H1 (cell line): ENCODE measurements at regions not wholly inside any gene's neighbourhood (a gene's known extent, or its start where the extent isn't known, plus 50 kb on each side); places are given as distances from the start of the nearest gene placed in this dataset.

Experiments used
- CTCF ChIA-PET: fragments of 300-600 bp; sonication (Branson Sonifier 250); formaldehyde crosslinking; loops from one replicate; lab custom pipeline; 2021; ENCODE audit not compliant: partially characterized antibody; lab: Charles Lee
- POLR2A ChIA-PET: fragments of 300-600 bp; sonication (Branson Sonifier 250); formaldehyde crosslinking; loops from one replicate; lab custom pipeline; 2021; ENCODE audit warnings: inconsistent platforms; ENCODE audit not compliant: partially characterized antibody; lab: Charles Lee
- DNase-seq, 2 experiments: peaks; one replicate each; pipeline versions ENCODE4 v3.0.0 to v3.0.0-alpha.2; 2010 to 2022; ENCODE audit warnings: low spot score in 2 of 2, low read depth in 1 of 2, mixed read lengths in 1 of 2
- FAIRE-seq: peaks from 2 replicates; lab custom pipeline; 2011; peaks lifted over from hg19 to GRCh38; lab: Jason Lieb, UNC
- H2AFZ ChIP-seq: 2 replicates; pipeline ENCODE4 v1.8.1; 2012; ENCODE audit warnings: low read length, inconsistent platforms
- H2AK5ac ChIP-seq: 2 replicates; pipeline ENCODE4 v1.6.1; 2013; ENCODE audit warnings: low read depth, low read length
- H2BK120ac ChIP-seq: replicated peaks from 2 replicates; pipeline ENCODE3; 2013; ENCODE audit warnings: low read depth, low read length, inconsistent platforms
- H2BK12ac ChIP-seq: 2 replicates; pipeline ENCODE4 v1.6.1; 2013; ENCODE audit warnings: low read depth, low read length
- H2BK15ac ChIP-seq: 2 replicates; pipeline ENCODE4 v1.6.1; 2013; ENCODE audit warnings: low read length
- H2BK20ac ChIP-seq: 2 replicates; pipeline ENCODE4 v1.6.1; 2013; ENCODE audit warnings: low read length
- H2BK5ac ChIP-seq: 2 replicates; pipeline ENCODE4 v1.6.1; 2013; ENCODE audit warnings: low read depth, low read length
- H3K14ac ChIP-seq: 2 replicates; pipeline ENCODE4 v1.6.1; 2013; ENCODE audit warnings: inconsistent platforms; ENCODE audit not compliant: insufficient read length
- H3K18ac ChIP-seq: 2 replicates; pipeline ENCODE4 v1.6.1; 2013; ENCODE audit warnings: low read length; ENCODE audit errors: extremely low read depth
- H3K23ac ChIP-seq: 2 replicates; pipeline ENCODE4 v1.6.1; 2013; ENCODE audit warnings: inconsistent platforms; ENCODE audit not compliant: insufficient read length
- H3K23me2 ChIP-seq: 2 replicates; pipeline ENCODE4 v1.6.1; 2013; ENCODE audit warnings: low read depth, low read length
- H3K27ac ChIP-seq: 2 replicates; pipeline ENCODE4 v1.6.1; 2011; ENCODE audit warnings: low read depth, low read length, inconsistent platforms
- H3K27me3 ChIP-seq, 4 experiments: replicated peaks in 1 of 4; 1 replicate in 1 of 4; 2 replicates in 3 of 4; pipeline versions ENCODE4 v1.6.1 to v1.8.1; 2011 to 2013; ENCODE audit warnings: low read length in 3 of 4, mild to moderate bottlenecking in 3 of 4, inconsistent platforms in 2 of 4, mixed read lengths in 2 of 4, moderate library complexity in 1 of 4; ENCODE audit not compliant: control insufficient read depth in 3 of 4, insufficient read depth in 3 of 4; ENCODE audit errors: extremely low read depth in 1 of 4
- H3K36me3 ChIP-seq, 4 experiments: 2 replicates each; pipeline versions ENCODE4 v1.6.1 to v1.8.1; 2011 to 2013; ENCODE audit warnings: mild to moderate bottlenecking in 4 of 4, low read length in 3 of 4, moderate library complexity in 2 of 4, control low read depth in 1 of 4, inconsistent platforms in 1 of 4; ENCODE audit not compliant: insufficient read depth in 4 of 4, control insufficient read depth in 2 of 4
- H3K4ac ChIP-seq: replicated peaks from 2 replicates; pipeline ENCODE3; 2013; ENCODE audit warnings: low read length, low read depth, mixed read lengths, inconsistent platforms; ENCODE audit not compliant: insufficient read length
- H3K4me1 ChIP-seq, 4 experiments: replicated peaks in 1 of 4; 1 replicate in 1 of 4; 2 replicates in 3 of 4; pipeline versions ENCODE4 v1.6.1 to v1.8.1; 2011 to 2013; ENCODE audit warnings: low read length in 3 of 4, inconsistent platforms in 2 of 4, mixed read lengths in 1 of 4; ENCODE audit not compliant: insufficient read depth in 4 of 4, control insufficient read depth in 3 of 4
- H3K4me2 ChIP-seq, 2 experiments: 2 replicates each; pipeline versions ENCODE4 v1.6.1 to v1.8.1; 2011 to 2013; ENCODE audit warnings: low read depth in 2 of 2, low read length in 2 of 2, control low read depth in 1 of 2, inconsistent platforms in 1 of 2, mild to moderate bottlenecking in 1 of 2; ENCODE audit not compliant: insufficient read depth in 1 of 2
- H3K4me3 ChIP-seq, 4 experiments: fragments of 200-600, 300-600 bp in 1 of 4; sonication (generic), shearing (Covaris generic), sonication (Bioruptor Twin) in 1 of 4; 2 replicates each; pipeline versions ENCODE4 v1.5.1 to v1.8.1; 2011 to 2016; ENCODE audit warnings: low read length in 4 of 4, low read depth in 3 of 4, control low read depth in 2 of 4, inconsistent platforms in 2 of 4, mild to moderate bottlenecking in 2 of 4, mixed read lengths in 1 of 4, moderate library complexity in 1 of 4; ENCODE audit not compliant: insufficient read depth in 2 of 4; ENCODE audit errors: extremely low read depth in 1 of 4
- H3K56ac ChIP-seq: replicated peaks from 2 replicates; pipeline ENCODE3; 2013; ENCODE audit warnings: low read depth, mild to moderate bottlenecking, mixed read lengths, low read length, inconsistent platforms; ENCODE audit not compliant: insufficient read length
- H3K79me1 ChIP-seq: 2 replicates; pipeline ENCODE4 v1.6.1; 2013; ENCODE audit warnings: low read depth, low read length, control low read depth
- H3K79me2 ChIP-seq, 2 experiments: 2 replicates each; pipeline versions ENCODE4 v1.6.1 to v1.8.1; 2012 to 2013; ENCODE audit warnings: low read length in 2 of 2, mild to moderate bottlenecking in 2 of 2, inconsistent platforms in 1 of 2; ENCODE audit not compliant: insufficient read depth in 2 of 2, control insufficient read depth in 1 of 2
- H3K9ac ChIP-seq, 4 experiments: replicated peaks in 1 of 4; 1 replicate in 1 of 4; 2 replicates in 3 of 4; pipeline versions ENCODE4 v1.6.1 to v1.8.1; 2011 to 2013; ENCODE audit warnings: low read depth in 3 of 4, low read length in 3 of 4, control low read depth in 2 of 4, mild to moderate bottlenecking in 2 of 4, moderate library complexity in 2 of 4, inconsistent platforms in 1 of 4; ENCODE audit errors: extremely low read depth in 1 of 4
- H3K9me3 ChIP-seq, 2 experiments: 2 replicates each; pipeline versions ENCODE4 v1.6.1 to v1.8.1; 2012 to 2013; ENCODE audit warnings: mild to moderate bottlenecking in 2 of 2, moderate library complexity in 2 of 2, control low read depth in 1 of 2, inconsistent platforms in 1 of 2, low read depth in 1 of 2, low read length in 1 of 2, mixed read lengths in 1 of 2; ENCODE audit not compliant: insufficient read depth in 2 of 2
- H4K20me1 ChIP-seq, 2 experiments: replicated peaks in 1 of 2; 2 replicates each; pipeline versions ENCODE3 to v1.8.1; 2011 to 2013; ENCODE audit warnings: inconsistent platforms in 2 of 2, low read length in 2 of 2, mild to moderate bottlenecking in 1 of 2; ENCODE audit not compliant: insufficient read depth in 2 of 2, control insufficient read depth in 1 of 2
- H4K5ac ChIP-seq: 2 replicates; pipeline ENCODE4 v1.6.1; 2013; ENCODE audit warnings: low read length, low read depth, mixed read lengths, inconsistent platforms; ENCODE audit not compliant: insufficient read length
- H4K8ac ChIP-seq: 2 replicates; pipeline ENCODE4 v1.8.0; 2013; ENCODE audit warnings: mild to moderate bottlenecking, moderate library complexity, low read length, inconsistent platforms; ENCODE audit not compliant: insufficient read depth; ENCODE audit errors: extremely low read depth
- H4K91ac ChIP-seq: replicated peaks from 2 replicates; pipeline ENCODE3; 2013; ENCODE audit warnings: low read length, mixed read lengths, inconsistent platforms; ENCODE audit not compliant: insufficient read length
- CHD1 ChIP-seq: IDR thresholded peaks from 2 replicates; pipeline ENCODE4 v1.6.1; 2012; ENCODE audit warnings: low read depth, low read length, improper control_type of control experiment
- POLR2AphosphoS5 ChIP-seq: IDR thresholded peaks from 2 replicates; pipeline ENCODE4 v1.6.1; 2011; ENCODE audit warnings: low read depth, low read length
- WGBS, 2 experiments: shearing (Covaris generic) in 1 of 2; methylation state at CpG; one replicate each; pipeline versions ENCODE4 v1.1.6 to v1.1.7; 2013 to 2015; ENCODE audit warnings: low lambda C conversion rate in 2 of 2, mixed read lengths in 2 of 2, inconsistent platforms in 1 of 2, low coverage in 1 of 2, missing lambda C conversion rate in 1 of 2; ENCODE audit not compliant: insufficient replicate concordance in 2 of 2, insufficient coverage in 1 of 2, insufficient read length in 1 of 2; ENCODE audit errors: extremely low coverage in 1 of 2, missing lambda C conversion rate in 1 of 2; 5-methylcytosine and 5-hydroxymethylcytosine counted together

DNA sequence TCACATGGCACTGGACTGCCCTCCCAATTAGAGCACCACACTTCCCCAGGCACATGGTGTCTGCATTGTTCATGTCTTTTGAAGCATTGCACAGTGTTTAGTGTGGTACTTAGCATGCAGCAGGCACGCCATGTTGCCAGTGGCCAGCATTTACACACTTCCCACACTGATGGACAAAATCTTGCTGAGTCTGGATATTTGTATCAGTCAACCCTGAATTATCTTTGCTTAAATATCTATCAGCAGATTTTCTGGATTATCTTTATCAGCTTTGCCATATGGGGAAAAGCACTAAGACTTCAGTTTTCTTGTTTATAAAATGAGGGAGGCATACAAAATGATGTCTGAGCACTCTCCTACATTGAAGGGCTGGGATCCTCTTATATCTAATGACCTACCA, 416.0 kb upstream of the MMADHC start:
- Histone ChIP-seq H3K23me2 (no peaks in the 10 kb centered on the region), H4K5ac (no peak overlapping the region), H4K91ac (no peak overlapping the region), H3K14ac (no peak overlapping the region), H3K4ac (no peak overlapping the region), H3K4me2 (no peak overlapping the region), H2BK120ac (no peak overlapping the region), H3K56ac (no peak overlapping the region), H3K4me3 (no peak overlapping the region), H4K8ac (no peak overlapping the region), H2BK20ac (no peak overlapping the region), H3K9ac (no peak overlapping the region), H4K20me1 (no peaks in the 10 kb centered on the region), H3K4me1 (peaks cover 0 to 2% (median 0%) of the 10 kb centered on the region in 4 experiments; a peak in 1 of 7 replicates), H3K79me2 (no peaks in the 10 kb centered on the region), H2BK5ac (no peak overlapping the region), H2BK12ac (no peak overlapping the region), H2BK15ac (no peak overlapping the region), H3K36me3 (no peaks in the 10 kb centered on the region; a peak in 1 of 8 replicates), H2AFZ (no peak overlapping the region), H3K79me1 (no peaks in the 10 kb centered on the region), H2AK5ac (no peak overlapping the region), H3K18ac (no peak overlapping the region), H3K27ac (no peak overlapping the region), H3K23ac (no peak overlapping the region), H3K9me3 (no peaks in the 10 kb centered on the region), H3K27me3 (no peaks in the 10 kb centered on the region)
- no peak for FAIRE-seq
- POLR2A ChIA-PET, result no interaction called here
- 89% methylated on average over 1 of the region's 1 CpG; no CpG with 5 or more reads in 1 of the 2 experiments for WGBS, 2 experiments
- no peak for DNase-seq
- CTCF ChIA-PET, result no interaction called here
- TF ChIP-seq POLR2AphosphoS5 (no peak), CHD1 (no peak)
